ENCODE measurements at regions not wholly inside any gene's neighbourhood (a gene's known extent, or its start where the extent isn't known, plus 50 kb on each side); places are given as distances from the start of the nearest gene placed in this dataset.
"Not testable (repeated sequence)": the region's sequence is repeated elsewhere in the genome, so short reads cannot be mapped to it uniquely, and the experiment has no call there.

DNA sequence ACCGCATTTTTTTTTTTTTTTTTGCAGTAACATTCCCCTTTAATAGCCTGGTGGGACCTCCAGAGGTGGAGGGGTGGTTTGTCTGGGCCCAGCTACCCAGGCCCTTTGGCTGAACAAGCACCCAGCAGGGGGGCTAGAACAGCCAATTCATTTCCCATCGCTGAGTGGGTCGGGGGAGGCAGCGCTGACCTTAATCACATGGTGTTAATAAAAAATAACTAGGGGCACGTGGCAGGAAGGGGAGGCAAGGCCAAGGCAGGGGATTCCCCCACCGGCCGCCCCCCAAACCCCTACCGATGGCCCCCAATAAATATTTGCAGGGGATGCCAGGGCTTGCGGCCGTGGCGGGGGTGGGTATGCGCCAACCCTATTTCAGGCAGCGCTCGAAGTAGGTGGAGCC, 1709.9 kb downstream of the TP53TG3F start:
- not testable (repeated sequence) for H3K9me3 ChIP-seq (ENCODE audit: control insufficient read depth, low read length); H3K36me3 ChIP-seq (ENCODE audit: control insufficient read depth, insufficient read depth, low read length); H3K4me1 ChIP-seq (ENCODE audit: control insufficient read depth, insufficient read depth, low read length); H3K27ac ChIP-seq (ENCODE audit: insufficient read depth, low read depth, low read length, poor library complexity, severe bottlenecking); H3K27me3 ChIP-seq (ENCODE audit: control insufficient read depth, insufficient read depth, low read length, poor library complexity, severe bottlenecking); H3K4me3 ChIP-seq (ENCODE audit: insufficient read depth, low read depth, low read length)
- WGBS, 2 experiments: 79% methylated on average over 14 of the region's 14 CpGs

DNA sequence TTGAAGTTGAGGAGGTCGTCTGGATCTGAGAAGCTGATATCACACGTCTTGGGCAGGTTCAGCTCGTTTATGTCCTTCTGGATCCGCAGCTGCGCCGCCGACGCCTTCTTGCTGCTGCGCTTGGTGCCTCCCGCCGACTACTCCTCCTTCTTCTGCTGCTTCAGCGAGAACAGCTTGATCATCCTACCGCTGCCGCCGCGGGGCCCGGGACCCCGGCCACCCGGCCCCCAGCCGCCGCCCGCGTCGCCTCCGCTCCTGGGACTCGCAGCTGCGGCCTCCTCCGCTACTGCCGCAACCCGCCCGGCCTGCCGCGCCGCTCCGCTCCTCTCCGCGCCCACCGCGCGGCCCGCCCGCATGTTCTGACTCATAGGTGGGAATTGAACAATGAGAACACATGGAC, 1710.6 kb downstream of the TP53TG3F start:
- H3K27me3 ChIP-seq (ENCODE audit: control insufficient read depth, insufficient read depth, low read length, poor library complexity, severe bottlenecking); H3K36me3 ChIP-seq (ENCODE audit: control insufficient read depth, insufficient read depth, low read length); H3K27ac ChIP-seq (ENCODE audit: insufficient read depth, low read depth, low read length, poor library complexity, severe bottlenecking); H3K4me1 ChIP-seq (ENCODE audit: control insufficient read depth, insufficient read depth, low read length); H3K4me3 ChIP-seq (ENCODE audit: insufficient read depth, low read depth, low read length); H3K9me3 ChIP-seq (ENCODE audit: control insufficient read depth, low read length): not testable (repeated sequence)
- WGBS, 2 experiments: 88 to 92% methylated on average over 39 to 42 of the region's 42 CpGs

DNA sequence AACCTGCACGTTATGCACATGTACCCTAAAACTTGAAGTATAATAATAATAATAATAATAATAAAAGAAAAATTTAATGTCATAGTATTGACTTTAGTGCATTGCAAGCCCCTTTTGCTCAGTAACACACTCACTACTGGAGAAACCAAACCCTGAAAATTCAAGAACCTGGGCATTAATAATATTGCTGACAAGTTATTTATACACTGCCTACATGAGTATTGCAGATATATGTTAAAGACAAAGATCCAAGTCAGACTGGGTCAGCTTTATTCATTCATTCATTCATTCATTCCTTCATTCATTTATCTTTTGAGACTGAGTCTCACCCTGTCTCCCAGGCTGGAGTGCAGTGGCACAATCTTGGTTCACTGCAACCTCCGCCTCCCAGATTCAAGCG, 1711.2 kb downstream of the TP53TG3F start:
- H3K4me3 ChIP-seq (ENCODE audit: insufficient read depth, low read depth, low read length): no peak overlapping the region
- H3K9me3 ChIP-seq (ENCODE audit: control insufficient read depth, low read length): peaks cover 12% of the 10 kb centered on the region
- no peak overlapping the region for H3K27ac ChIP-seq (ENCODE audit: insufficient read depth, low read depth, low read length, poor library complexity, severe bottlenecking)
- no peaks in the 10 kb centered on the region for H3K4me1 ChIP-seq (ENCODE audit: control insufficient read depth, insufficient read depth, low read length)
- WGBS, 2 experiments: 89 to 92% methylated on average over 2 of the region's 3 CpGs
- H3K36me3 ChIP-seq (ENCODE audit: control insufficient read depth, insufficient read depth, low read length): no peaks in the 10 kb centered on the region
- no peaks in the 10 kb centered on the region for H3K27me3 ChIP-seq (ENCODE audit: control insufficient read depth, insufficient read depth, low read length, poor library complexity, severe bottlenecking)

GRCh38 chr16:35171106-35171505, 1711.7 kb downstream of the TP53TG3F start:
- no peaks in the 10 kb centered on the region for H3K27me3 ChIP-seq (ENCODE audit: control insufficient read depth, insufficient read depth, low read length, poor library complexity, severe bottlenecking)
- no peak overlapping the region for H3K4me3 ChIP-seq (ENCODE audit: insufficient read depth, low read depth, low read length)
- peaks cover 12% of the 10 kb centered on the region for H3K9me3 ChIP-seq (ENCODE audit: control insufficient read depth, low read length)
- no peaks in the 10 kb centered on the region for H3K36me3 ChIP-seq (ENCODE audit: control insufficient read depth, insufficient read depth, low read length)
- H3K4me1 ChIP-seq (ENCODE audit: control insufficient read depth, insufficient read depth, low read length): no peaks in the 10 kb centered on the region
- H3K27ac ChIP-seq (ENCODE audit: insufficient read depth, low read depth, low read length, poor library complexity, severe bottlenecking): no peak overlapping the region
- 73 to 76% methylated on average over 6 of the region's 6 CpGs for WGBS, 2 experiments

GRCh38 chr16:35173295-35173694, 1713.9 kb downstream of the TP53TG3F start:
- Histone ChIP-seq H3K36me3 (ENCODE audit: control insufficient read depth, insufficient read depth, low read length) (no peaks in the 10 kb centered on the region), H3K4me1 (ENCODE audit: control insufficient read depth, insufficient read depth, low read length) (no peaks in the 10 kb centered on the region), H3K27me3 (ENCODE audit: control insufficient read depth, insufficient read depth, low read length, poor library complexity, severe bottlenecking) (no peaks in the 10 kb centered on the region), H3K4me3 (ENCODE audit: insufficient read depth, low read depth, low read length) (no peak overlapping the region), H3K9me3 (ENCODE audit: control insufficient read depth, low read length) (peaks cover 24% of the 10 kb centered on the region), H3K27ac (ENCODE audit: insufficient read depth, low read depth, low read length, poor library complexity, severe bottlenecking) (no peak overlapping the region)
- 90 to 93% methylated on average over 29 of the region's 29 CpGs for WGBS, 2 experiments

DNA sequence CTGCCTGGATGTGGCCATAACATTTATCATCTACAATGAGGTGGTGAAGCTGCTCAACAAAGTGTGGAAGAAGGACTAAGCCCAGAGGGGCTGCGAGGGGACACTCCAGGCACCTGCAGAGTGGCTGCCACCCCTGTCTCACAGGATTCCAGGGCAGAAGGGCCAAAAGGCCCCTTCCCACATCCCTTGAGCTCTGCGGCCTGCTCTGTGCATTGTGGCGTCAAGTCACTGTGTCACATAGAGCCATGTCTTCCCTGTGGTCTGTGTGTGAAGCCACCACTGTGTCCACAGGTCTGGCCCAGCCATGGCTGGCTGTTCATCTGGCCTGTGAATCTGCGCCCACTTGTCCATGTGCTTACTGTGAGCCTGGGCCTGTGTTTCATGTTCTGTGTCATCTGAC, 1714.6 kb downstream of the TP53TG3F start:
- Histone ChIP-seq H3K27ac (ENCODE audit: insufficient read depth, low read depth, low read length, poor library complexity, severe bottlenecking) (no peak overlapping the region), H3K4me3 (ENCODE audit: insufficient read depth, low read depth, low read length) (no peak overlapping the region), H3K9me3 (ENCODE audit: control insufficient read depth, low read length) (peaks cover 24% of the 10 kb centered on the region), H3K36me3 (ENCODE audit: control insufficient read depth, insufficient read depth, low read length) (no peaks in the 10 kb centered on the region), H3K4me1 (ENCODE audit: control insufficient read depth, insufficient read depth, low read length) (no peaks in the 10 kb centered on the region), H3K27me3 (ENCODE audit: control insufficient read depth, insufficient read depth, low read length, poor library complexity, severe bottlenecking) (no peaks in the 10 kb centered on the region)
- 84 to 85% methylated on average over 4 of the region's 4 CpGs for WGBS, 2 experiments

DNA sequence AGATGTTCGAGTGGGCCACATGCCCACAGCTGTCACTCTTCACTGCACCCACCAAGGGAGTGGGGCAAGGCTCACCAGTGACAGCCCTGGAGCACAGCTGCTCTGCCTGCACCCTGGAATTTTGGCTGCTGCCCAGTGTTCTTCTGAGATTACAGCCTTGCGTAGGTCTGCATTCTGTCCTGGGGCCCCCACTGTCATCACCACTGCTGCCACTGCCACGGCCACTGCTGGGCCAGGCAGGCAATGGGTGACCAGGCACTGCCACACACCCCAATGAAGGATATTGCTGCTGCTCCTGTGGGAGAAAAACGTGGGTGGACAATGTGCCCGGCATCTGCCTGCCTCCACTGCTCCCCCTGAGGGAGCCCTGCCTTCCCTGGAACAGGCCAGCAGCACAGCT, 1717.0 kb downstream of the TP53TG3F start:
- Histone ChIP-seq H3K27ac (ENCODE audit: insufficient read depth, low read depth, low read length, poor library complexity, severe bottlenecking) (no peak overlapping the region), H3K4me1 (ENCODE audit: control insufficient read depth, insufficient read depth, low read length) (no peaks in the 10 kb centered on the region), H3K9me3 (ENCODE audit: control insufficient read depth, low read length) (peaks cover 24% of the 10 kb centered on the region), H3K4me3 (ENCODE audit: insufficient read depth, low read depth, low read length) (no peak overlapping the region), H3K27me3 (ENCODE audit: control insufficient read depth, insufficient read depth, low read length, poor library complexity, severe bottlenecking) (no peaks in the 10 kb centered on the region), H3K36me3 (ENCODE audit: control insufficient read depth, insufficient read depth, low read length) (no peaks in the 10 kb centered on the region)
- WGBS, 2 experiments: 72 to 73% methylated on average over 5 of the region's 5 CpGs

DNA sequence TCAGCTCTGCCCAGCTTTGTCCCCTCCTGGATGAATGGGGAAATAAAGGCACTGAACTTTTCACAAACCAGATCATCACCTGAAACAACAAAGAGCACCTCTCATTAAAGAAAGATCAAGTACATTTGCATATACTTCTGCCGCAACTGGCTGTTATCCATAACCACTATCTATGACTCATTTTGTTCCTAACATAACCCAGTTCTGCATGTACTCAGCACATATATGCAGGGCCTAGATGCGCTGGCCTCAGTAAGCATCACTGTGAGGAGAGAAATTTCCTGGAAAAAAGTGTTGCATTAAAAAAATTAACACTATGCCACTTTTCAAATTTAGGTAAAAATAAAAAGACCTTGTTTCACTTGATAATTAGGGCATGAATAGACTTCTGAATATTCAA, 1718.4 kb downstream of the TP53TG3F start:
- Histone ChIP-seq H3K27me3 (ENCODE audit: control insufficient read depth, insufficient read depth, low read length, poor library complexity, severe bottlenecking) (no peaks in the 10 kb centered on the region), H3K9me3 (ENCODE audit: control insufficient read depth, low read length) (peaks cover 24% of the 10 kb centered on the region)
- 64 to 96% methylated on average over 1 to 2 of the region's 2 CpGs for WGBS, 2 experiments

GRCh38 chr16:35180970-35181369, 1721.6 kb downstream of the TP53TG3F start:
- no peaks in the 10 kb centered on the region for H3K36me3 ChIP-seq (ENCODE audit: control insufficient read depth, insufficient read depth, low read length)
- H3K9me3 ChIP-seq (ENCODE audit: control insufficient read depth, low read length): peaks cover 20% of the 10 kb centered on the region
- no peak overlapping the region for H3K4me3 ChIP-seq (ENCODE audit: insufficient read depth, low read depth, low read length)
- no peaks in the 10 kb centered on the region for H3K27me3 ChIP-seq (ENCODE audit: control insufficient read depth, insufficient read depth, low read length, poor library complexity, severe bottlenecking)
- 81% methylated on average over 2 of the region's 2 CpGs for WGBS, 2 experiments
- no peak overlapping the region for H3K27ac ChIP-seq (ENCODE audit: insufficient read depth, low read depth, low read length, poor library complexity, severe bottlenecking)
- no peaks in the 10 kb centered on the region for H3K4me1 ChIP-seq (ENCODE audit: control insufficient read depth, insufficient read depth, low read length)

More for the DNA sequence above, 1718.4 kb downstream of the TP53TG3F start:
- no peaks in the 10 kb centered on the region for H3K4me1 ChIP-seq (ENCODE audit: control insufficient read depth, insufficient read depth, low read length)
- H3K4me3 ChIP-seq (ENCODE audit: insufficient read depth, low read depth, low read length): no peak overlapping the region
- H3K27ac ChIP-seq (ENCODE audit: insufficient read depth, low read depth, low read length, poor library complexity, severe bottlenecking): no peak overlapping the region
- H3K36me3 ChIP-seq (ENCODE audit: control insufficient read depth, insufficient read depth, low read length): no peaks in the 10 kb centered on the region

GRCh38 chr16:35181422-35182030, 1722.1 kb downstream of the TP53TG3F start:
- H3K9me3 ChIP-seq (ENCODE audit: control insufficient read depth, low read length): peaks cover 19% of the 10 kb centered on the region
- no peak overlapping the region for H3K4me3 ChIP-seq (ENCODE audit: insufficient read depth, low read depth, low read length)
- H3K27ac ChIP-seq (ENCODE audit: insufficient read depth, low read depth, low read length, poor library complexity, severe bottlenecking): no peak overlapping the region
- no peaks in the 10 kb centered on the region for H3K4me1 ChIP-seq (ENCODE audit: control insufficient read depth, insufficient read depth, low read length)
- H3K36me3 ChIP-seq (ENCODE audit: control insufficient read depth, insufficient read depth, low read length): no peaks in the 10 kb centered on the region
- 61 to 62% methylated on average over 6 of the region's 6 CpGs for WGBS, 2 experiments
- H3K27me3 ChIP-seq (ENCODE audit: control insufficient read depth, insufficient read depth, low read length, poor library complexity, severe bottlenecking): no peaks in the 10 kb centered on the region

Data from ectodermal cell (in vitro differentiated cells).